HG03196 (cell line): ENCODE measurements at regions not wholly inside any gene's neighbourhood (a gene's known extent, or its start where the extent isn't known, plus 50 kb on each side); places are given as distances from the start of the nearest gene placed in this dataset.

ENCODE experiments used
- ATAC-seq: cut with Tn5 transposase; IDR thresholded peaks from one replicate; pipeline ENCODE4 v1.9.1; 2021; ENCODE audit not compliant: unreplicated experiment

DNA sequence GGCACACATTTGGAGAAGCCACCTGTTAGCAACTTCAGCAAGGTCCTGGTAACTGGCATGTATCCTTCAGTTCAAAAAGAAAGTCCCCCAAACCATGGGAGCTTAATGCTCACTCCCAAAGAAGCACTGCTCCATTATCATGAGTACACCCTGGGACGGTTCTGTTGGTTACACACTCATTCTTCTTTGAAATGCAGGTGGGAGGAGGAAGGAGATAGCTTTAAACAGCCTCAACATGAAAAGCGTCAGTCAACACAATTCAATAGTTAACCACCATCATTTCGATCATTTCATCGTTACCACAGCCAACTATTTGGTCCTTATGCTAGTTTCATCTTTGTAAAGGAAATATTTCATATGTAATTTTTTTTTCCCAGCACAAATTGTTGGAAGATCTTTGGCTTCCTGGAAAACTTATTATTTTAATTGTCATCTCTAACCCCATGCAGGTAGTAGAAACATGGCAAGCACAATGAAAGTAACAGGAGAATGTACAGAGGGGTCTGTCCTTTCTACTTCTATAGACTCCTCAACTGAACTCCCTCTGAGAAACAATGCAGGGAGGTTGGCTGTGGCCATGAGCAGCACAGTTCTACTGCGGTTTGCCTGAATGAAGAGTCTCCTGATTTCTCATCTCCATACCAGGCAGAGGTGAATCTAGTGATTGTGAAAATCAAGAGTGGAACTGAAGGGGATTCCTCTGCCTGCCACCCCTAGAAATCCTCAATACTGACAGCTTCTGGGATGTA is 196.4 kb upstream of the FOXN3 start:
- ATAC-seq: no peak

DNA sequence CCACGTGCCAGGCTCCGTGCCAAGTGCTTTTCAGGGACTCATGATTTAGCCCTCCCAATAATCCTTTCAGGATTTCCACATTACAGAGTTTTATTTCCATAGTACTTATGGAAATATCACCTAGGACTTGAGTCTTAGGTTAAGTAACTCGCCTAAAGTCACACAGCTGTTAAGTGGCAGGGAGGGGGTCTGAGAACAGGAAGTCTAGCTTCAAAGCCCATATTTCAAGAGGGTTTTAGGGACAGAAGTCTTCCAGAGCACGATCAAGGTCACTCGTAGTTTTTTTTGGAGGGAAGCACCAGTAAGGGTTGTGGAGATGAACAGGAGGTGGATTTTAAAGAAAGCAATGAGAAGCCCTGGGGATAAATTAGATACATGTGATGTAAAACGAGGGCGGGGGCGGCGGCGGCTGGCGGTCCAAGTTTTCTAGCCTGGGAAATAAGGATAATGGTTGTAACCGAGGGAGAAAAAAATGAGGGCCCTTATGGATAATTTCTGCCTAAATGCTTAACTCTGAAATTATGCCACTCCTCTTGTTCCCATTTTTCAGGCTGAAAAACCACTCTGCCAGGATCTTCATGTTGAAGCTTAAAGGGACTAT is 192.6 kb upstream of the FOXN3 start:
- no peak for ATAC-seq

DNA sequence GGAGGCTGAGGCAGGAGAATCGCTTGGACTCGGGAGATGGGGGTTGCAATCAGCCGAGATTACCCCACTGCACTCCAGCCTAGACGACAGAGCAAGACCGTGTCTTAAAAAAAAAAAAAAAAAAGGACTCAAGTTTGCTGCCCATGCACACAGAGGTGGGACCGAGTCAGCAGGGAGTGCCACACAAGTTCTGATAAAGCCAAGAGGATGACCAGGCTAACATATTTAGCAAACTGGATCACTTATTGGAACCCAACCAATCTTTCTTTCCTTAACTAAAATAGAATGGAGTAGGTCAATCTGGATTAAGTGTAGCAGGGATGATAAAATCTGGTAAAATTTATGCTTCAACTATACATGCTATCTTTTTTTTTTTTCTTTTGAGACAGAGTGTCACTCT is 190.4 kb upstream of the FOXN3 start:
- ATAC-seq: no peak

DNA sequence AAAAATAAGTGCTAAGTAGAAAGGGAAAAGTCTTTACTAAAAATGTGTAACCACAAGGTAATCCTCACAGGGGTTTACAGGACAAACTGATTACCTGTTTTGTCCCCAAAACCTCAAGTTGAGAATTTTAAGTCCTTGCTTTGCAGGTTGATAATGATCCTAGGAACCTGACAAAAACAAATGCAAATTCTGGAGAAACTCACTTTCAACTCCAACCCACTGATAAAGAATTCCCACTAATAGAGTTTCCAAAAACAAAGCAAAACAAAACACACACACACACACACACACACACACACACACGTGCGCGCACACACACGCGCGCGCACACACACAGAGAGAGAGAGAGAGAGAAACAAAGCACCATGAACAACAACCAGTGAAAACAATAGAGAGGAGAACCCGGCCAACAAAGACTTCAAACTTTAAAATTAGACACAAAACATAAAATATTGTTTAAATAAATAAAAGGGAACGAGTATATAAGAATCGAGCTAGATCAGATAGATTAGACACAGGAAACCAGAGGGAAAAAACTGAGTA is 187.0 kb upstream of the FOXN3 start:
- no peak for ATAC-seq

DNA sequence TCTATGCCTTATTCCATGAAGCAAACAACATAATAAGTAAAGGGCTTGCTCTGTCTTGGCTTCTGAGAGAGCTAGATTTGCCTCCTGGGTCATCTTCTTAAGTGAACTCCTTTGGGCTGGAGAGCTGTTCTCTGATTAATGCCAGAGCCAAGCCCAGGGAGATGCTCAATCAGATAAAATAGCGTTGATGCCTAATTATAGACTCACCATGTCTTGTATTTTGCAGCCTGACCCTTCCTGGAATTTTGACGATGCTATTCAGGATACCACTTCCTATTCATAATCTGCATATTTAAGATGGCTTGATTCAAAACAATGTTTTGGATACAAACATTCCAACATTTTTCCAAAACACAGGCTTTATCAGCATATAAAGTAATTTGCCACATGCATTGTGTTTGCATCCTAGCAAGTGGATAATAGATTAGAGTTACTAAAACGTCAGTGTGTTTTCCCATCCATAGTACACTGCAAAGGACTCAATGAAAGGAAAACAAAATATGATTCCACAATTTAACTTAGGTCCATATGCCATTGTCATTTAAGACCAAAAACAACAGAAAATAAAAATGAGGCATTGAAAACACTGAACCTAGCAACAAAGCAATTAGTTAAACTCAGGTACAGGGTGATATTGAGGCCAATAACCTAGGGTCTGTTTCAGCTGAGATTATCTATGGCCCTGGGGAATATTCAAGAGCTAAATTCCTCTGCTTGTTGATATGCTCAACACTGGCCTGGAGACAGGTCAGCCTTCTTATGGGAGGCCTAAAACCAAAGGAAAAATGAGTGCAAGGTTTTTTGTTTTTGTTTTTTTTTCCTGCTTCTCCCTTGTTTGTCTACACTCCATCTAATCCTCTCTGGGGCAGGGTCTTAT is 184.2 kb upstream of the FOXN3 start:
- ATAC-seq: no peak

DNA sequence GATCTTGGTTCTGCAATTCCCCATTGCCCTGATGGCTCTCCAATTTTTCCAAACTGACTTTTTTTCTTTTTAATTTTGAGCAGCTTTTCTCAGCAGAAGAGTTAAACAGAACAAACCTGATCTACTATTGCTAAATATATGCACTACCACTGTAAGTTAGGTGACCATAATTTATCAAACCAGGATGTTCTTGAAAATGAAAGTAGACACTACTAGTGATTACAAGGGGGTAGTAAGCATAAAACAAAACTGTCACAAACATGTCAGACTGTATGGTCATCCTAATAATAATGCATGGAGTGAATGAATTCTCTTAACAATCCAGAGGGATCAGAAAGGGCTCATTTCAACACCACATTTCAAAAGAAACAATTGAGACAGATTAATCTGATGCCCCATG is 183.0 kb upstream of the FOXN3 start:
- ATAC-seq: no peak

DNA sequence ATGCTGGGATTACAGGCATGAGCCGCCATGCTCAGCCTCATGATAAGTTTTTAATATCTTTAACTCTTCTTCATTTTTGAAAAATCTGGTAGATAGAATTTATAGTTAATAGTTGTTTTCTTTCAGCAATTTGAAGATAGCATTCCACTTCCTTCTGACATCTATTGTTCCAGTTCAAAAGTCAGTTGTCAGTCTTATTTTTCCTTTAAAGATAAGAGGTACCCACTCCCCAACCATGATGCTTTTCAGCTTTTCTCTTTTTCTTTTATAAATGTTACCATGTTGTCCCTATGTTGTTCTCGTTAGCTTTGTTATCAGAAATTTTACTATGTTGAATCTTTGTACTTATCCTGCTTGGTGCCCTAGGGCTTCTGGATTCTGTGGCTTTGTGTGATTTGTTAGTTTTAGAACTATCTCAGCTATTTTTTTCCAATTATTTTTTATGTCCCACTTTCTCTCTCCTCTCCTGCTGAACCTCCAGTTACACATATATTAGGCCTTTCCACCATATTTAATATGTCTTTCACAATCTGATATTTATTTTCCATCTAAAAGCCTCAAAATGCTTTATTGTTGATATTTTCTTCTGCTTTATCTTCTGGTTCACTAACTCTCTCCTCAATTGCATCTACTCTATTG is 181.6 kb upstream of the FOXN3 start:
- no peak for ATAC-seq

DNA sequence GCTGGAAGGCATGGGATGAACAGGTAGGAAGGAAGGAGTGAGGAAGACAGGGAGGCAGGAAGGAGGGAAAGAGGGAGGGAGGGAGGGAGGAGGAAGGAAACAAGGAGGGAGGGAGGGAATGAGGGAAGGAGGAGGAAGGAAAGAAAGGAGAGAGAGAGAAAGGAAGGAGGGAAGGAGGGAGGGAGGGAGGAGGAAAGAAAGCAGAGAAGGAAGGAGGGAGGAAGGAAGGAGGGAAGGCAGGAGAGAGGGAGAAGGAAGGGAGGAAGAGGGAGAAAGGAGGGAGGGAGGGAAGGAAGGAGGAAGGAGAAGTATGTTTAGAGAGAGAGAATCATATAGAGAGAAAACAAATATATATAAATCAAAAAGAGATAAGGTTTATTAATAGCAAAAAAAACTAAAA is 175.9 kb upstream of the FOXN3 start:
- no peak for ATAC-seq

DNA sequence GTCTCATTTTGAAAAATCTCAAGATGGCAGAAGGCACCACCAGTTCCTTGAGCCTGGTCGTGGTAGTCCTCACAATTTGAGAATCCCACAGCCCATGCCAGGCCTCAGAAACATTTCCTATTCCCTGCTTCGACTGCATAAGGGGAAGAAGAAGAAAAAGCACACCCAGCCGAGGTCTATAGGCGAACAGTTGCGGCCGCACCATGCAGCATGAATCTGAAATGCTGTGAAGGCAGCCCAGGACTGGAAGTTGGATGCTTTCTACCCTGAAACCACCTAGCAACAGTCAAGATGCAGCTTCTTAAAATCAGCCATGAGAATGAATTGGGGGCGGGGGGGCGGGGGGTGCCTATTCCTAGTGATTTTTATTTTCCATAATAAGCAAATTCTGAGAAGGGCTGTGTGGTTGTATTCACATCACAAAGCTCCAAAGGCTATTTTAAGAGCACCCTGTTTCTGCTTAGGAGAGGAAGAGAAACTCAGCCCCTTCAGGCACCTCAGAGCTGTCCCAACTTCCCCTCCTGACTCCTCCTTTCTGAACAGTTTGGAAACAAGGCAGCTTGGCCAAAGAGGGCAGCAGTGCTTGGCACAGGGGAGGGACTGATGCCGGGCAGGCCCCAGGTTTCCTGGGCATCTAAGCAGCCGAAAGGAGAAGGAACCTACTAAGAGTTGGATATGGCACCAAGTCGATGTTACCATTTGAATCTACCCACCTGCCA is 172.5 kb upstream of the FOXN3 start:
- no peak for ATAC-seq

DNA sequence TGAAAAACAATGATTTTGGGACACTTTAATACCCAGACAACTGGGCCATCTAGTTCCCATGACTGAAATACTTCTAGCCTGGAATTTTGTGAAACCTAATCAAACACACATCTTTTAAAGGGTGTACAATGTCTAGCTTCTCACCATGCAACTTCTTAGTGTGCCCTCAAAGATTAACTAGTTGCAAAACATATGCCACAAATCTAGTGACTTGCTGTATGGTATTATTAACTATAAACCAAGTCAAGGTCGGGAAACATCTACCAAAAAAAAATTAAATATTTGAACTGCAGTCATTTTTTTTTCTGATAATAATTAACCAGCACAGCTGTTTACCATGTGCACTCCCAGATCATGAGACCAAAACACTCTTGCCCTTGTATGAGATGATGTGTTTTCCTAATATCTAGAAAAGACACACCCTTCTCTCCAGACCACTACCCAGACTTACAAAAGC is 171.8 kb upstream of the FOXN3 start:
- ATAC-seq: no peak

DNA sequence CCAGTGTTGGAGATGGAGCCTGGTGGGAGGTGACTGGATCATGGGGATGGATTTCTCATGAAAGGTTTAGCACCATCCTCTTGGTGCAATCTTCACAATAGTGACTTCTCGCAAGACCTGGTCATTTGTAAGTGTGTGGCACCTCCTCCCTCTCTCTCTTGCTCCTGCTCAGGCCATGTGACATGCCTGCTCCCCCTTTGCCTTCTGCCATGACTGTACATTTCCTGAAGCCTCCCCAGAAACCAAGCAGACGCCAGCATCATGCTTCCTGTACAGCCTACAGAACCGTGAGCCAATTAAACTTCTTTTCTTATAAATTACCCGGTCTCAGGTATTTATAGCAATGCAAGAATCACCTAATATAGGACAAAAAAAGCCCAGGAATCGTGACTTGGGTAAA is 171.0 kb upstream of the FOXN3 start:
- ATAC-seq: no peak

DNA sequence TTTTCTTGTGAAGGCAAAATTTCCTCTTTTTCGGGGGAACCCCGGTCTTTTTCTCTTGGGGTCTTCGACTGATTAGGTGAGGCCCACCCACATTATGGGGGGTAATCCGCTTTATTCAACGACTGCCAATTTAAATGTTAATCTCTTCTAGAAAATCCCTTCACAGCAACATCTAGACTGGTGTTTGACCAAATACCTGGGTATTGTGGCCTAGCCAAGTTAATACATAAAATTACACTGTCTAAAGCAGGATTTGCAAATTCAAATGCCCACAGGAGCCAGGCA is 170.0 kb upstream of the FOXN3 start:
- ATAC-seq: no peak

DNA sequence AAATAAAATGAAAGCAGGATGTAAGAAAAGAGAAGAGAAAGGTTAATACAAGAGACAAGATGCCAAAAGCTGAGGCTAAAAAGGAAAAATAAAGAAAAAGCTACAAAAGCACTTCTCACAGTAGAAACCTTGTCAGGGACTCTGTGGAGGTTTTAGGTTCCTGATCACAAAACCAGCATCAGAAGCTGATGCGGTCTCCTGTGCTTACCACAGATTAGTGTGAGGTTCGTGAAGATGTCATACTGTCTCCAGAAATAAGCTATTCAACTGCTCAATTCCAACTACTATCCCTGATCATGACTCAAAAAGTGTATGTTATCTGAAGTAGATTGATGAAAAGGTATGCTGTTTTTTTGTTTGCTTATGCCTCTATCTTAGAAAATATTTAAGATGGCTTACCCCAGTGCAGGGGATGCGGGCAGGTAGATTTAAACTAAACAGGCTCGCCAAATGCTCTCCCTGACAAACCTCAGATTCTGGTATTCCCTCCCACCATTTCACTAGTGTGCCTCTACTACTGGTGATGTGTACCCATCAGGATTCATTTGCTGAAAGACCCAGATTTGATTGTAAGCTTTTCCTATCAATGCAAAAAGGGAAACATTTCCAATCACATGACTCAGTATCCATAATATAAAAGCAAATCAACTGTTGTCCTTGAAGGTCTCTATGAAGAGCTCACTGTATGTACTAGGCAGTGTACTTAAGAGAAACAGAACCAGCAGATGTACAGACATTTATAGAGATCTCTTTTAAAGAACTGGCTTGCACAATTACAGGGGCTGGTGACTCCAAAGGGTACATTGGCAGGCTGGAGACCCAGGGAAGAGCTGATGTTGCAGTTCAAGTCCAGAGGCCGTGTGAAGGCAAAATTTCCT is 169.5 kb upstream of the FOXN3 start:
- ATAC-seq: no peak

DNA sequence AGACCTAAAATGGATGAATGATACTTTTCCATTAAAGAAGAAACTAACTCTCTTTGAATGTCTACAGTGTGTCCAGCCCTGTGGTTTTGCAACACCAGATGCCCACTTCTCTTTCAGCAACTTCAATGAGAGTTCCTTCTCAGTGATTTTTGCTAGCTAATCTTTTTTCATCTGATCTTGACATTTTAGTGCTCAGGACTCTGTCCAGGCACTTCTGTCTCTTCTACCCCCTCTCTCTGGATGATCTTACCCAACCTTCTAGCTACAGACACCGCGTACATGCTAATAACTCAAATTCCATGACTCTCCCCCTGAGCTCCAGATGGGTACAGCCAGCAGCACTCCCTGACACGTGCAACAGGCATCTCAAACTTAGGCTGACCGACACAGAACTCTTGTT is 161.1 kb upstream of the FOXN3 start:
- ATAC-seq: no peak

DNA sequence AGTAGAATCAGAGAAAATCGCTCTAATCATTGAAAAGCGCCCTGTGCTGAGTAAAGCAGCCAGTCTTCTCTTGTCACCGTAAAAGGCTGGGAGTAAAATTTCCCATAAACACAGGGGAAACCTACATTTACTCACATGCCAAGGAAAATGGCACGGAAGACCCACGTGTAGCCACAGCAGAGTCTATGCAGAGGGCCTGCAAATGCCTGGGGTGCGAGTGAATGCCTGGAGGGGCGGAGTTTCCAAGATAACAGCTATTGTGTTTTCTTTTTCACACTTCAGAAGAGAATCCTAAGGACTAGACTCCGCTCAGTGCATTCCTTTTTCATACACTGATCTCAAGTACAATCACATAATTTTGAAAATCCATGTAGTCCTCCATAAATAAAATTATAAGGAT is 159.9 kb upstream of the FOXN3 start:
- ATAC-seq: no peak

DNA sequence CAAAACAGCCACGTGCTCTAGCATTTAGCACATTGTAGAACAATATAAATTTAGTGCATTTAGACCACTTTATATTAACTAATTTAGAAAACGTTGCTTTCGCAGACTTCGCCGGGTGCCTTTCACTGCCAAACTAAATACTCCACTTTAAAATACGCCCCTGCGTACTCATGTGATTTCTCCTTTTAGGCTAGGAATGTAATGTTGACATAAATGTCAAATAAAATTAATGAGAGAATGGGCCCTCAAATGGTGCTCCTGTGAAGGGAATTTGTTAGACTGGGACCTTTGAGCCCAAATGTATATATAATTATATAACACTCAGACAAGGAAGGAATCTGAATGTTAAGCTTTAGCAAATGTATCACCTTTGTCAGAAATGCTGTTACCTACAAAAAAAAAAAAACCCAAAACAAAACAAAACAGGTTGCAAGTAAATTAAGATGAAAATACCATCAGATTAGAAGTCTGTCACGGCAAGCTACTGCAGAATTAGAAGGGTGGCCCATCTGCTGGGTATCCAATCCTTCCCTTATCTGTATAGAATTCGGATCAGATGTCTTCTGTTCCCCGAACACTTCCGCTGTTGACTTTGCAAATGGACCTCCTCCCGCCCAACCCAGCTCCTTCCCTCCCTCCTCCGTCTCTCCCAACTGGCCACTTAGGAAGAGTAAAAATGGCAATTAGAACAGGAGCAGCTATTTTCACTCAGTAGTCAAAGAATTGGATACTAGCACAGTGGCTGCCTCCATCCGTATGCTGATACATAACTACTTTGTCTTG is 159.3 kb upstream of the FOXN3 start:
- no peak for ATAC-seq

DNA sequence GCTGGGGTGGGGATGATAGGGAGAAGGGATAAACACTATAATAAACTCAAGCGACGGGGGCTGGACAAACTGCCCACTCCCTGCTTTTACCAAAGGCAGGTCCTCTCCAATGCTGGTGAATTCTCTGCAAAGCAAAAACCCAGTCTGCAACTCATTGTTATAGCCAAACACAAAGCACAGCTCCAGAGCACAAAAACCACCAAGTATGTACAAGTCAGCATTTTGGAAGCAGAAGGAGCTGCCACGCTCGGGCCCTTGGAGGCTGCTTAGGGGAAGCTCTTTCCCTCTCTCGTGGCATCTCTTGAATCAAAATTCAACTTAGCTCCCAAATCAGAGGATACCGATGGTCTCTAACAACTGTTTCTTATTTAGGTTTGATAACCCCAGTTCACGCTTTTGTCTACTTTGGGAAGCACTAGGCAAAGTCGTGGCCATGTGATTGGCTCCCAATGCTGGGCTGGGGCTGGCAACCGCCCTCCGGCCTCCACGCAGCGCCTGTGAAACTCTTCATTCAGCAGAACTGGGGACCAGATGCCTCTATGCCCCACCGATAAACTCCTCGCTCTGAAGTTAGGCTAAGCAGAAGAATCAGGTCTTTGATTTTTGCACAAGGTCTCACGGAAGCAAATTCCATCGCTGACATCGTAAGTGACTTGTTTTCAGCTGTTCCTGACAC is 158.5 kb upstream of the FOXN3 start:
- ATAC-seq: no peak

DNA sequence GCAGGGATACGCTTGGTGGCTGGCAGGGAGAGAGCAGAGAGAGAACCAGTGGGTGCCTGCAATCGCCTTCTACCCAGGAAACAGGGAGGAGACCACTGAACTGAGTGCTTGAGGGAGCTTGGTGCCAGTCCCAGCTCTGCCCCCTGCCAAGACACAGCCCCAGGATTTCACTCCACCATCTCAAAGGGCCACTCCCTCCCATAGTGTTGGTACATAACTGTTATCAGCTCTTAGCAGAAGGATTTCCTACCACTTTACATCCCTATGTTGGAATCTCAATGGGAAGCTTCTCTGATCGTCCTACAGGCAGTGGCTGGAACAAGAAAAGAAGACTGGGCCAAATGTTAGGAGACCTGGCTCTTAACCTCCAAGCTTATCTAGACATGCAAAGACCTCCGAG is 157.4 kb upstream of the FOXN3 start:
- no peak for ATAC-seq

DNA sequence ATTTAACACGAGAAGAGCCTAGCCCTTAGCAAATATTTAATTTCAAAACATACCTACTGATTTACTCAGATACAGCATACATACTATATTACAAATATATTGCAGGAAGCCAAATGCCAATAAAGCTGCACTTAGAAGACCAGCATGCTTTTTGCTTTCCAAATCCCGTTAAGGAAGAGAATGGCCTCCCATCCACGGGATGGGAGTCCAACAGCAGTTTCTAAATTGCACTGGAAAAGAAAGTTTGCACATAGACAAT is 156.3 kb upstream of the FOXN3 start:
- no peak for ATAC-seq
